ENCODE measurements at regions not wholly inside any gene's neighbourhood (a gene's known extent, or its start where the extent isn't known, plus 50 kb on each side); places are given as distances from the start of the nearest gene placed in this dataset.

GRCh38 chr10:29925771-29926692 lies 133.4 kb downstream of the JCAD start:
- DNase-seq (ENCODE audit: low spot score) = no peak

GRCh38 chr10:29924436-29924835 lies 134.9 kb downstream of the JCAD start:
- DNase-seq (ENCODE audit: low spot score) = no peak

- no peak for DNase-seq (ENCODE audit: low spot score)
These were observed 135.9 kb downstream of the JCAD start for GRCh38 chr10:29923416-29923965.

GRCh38 chr10:29922892-29923291 lies 136.5 kb downstream of the JCAD start:
- no peak for DNase-seq (ENCODE audit: low spot score)

GRCh38 chr10:29922226-29922625 lies 137.2 kb downstream of the JCAD start:
- no peak for DNase-seq (ENCODE audit: low spot score)

- DNase-seq (ENCODE audit: low spot score) = no peak
These were observed 138.3 kb downstream of the JCAD start for GRCh38 chr10:29921071-29921446.

- no peak for DNase-seq (ENCODE audit: low spot score)
These were observed 138.8 kb downstream of the JCAD start for GRCh38 chr10:29920408-29921070.

GRCh38 chr10:29918623-29919400 lies 140.6 kb downstream of the JCAD start:
- no peak for DNase-seq (ENCODE audit: low spot score)

GRCh38 chr10:29917311-29917710 lies 142.1 kb downstream of the JCAD start:
- no peak for DNase-seq (ENCODE audit: low spot score)

- no peak for DNase-seq (ENCODE audit: low spot score)
These were observed 142.7 kb downstream of the JCAD start for GRCh38 chr10:29916669-29917068.

GRCh38 chr10:29914986-29915785 lies 144.2 kb downstream of the JCAD start:
- no peak for DNase-seq (ENCODE audit: low spot score)

- no peak for DNase-seq (ENCODE audit: low spot score)
These were observed 150.4 kb downstream of the JCAD start for GRCh38 chr10:29908962-29909361.

GRCh38 chr10:29900865-29901264 lies 158.5 kb downstream of the JCAD start:
- DNase-seq (ENCODE audit: low spot score) = no peak

GRCh38 chr10:29897999-29898716 lies 161.2 kb downstream of the JCAD start:
- no peak for DNase-seq (ENCODE audit: low spot score)

GRCh38 chr10:29897430-29897829 lies 162.0 kb downstream of the JCAD start:
- DNase-seq (ENCODE audit: low spot score) = no peak

GRCh38 chr10:29896053-29896452 lies 163.3 kb downstream of the JCAD start:
- DNase-seq (ENCODE audit: low spot score) = no peak

- DNase-seq (ENCODE audit: low spot score) = no peak
These were observed 163.9 kb downstream of the JCAD start for GRCh38 chr10:29895456-29895855.

GRCh38 chr10:29888321-29888720 lies 171.1 kb downstream of the JCAD start:
- DNase-seq (ENCODE audit: low spot score) = no peak

- no peak for DNase-seq (ENCODE audit: low spot score)
These were observed 173.1 kb downstream of the JCAD start for GRCh38 chr10:29886299-29886698.

- DNase-seq (ENCODE audit: low spot score) = no peak
These were observed 176.2 kb downstream of the JCAD start for GRCh38 chr10:29883231-29883630.

GRCh38 chr10:29882766-29883165 lies 176.6 kb downstream of the JCAD start:
- DNase-seq (ENCODE audit: low spot score) = no peak
